ENCODE measurements at regions not wholly inside any gene's neighbourhood (a gene's known extent, or its start where the extent isn't known, plus 50 kb on each side); places are given as distances from the start of the nearest gene placed in this dataset.

- TF ChIP-seq POLR2A (IDR thresholded peaks at IDR 0.05) (no peak), CTCF (IDR thresholded peaks at IDR 0.05) (no peak)
Observed at GRCh38 chr10:9621216-9621615, 1396.5 kb upstream of the CELF2 start.

Measured in thyroid gland (tissue), 4 donors.